H1 (cell line): ENCODE measurements at regions not wholly inside any gene's neighbourhood (a gene's known extent, or its start where the extent isn't known, plus 50 kb on each side); places are given as distances from the start of the nearest gene placed in this dataset.

Experiments used
- CTCF ChIA-PET: fragments of 300-600 bp; sonication (Branson Sonifier 250); formaldehyde crosslinking; loops from one replicate; lab custom pipeline; 2021; ENCODE audit not compliant: partially characterized antibody; lab: Charles Lee
- POLR2A ChIA-PET: fragments of 300-600 bp; sonication (Branson Sonifier 250); formaldehyde crosslinking; loops from one replicate; lab custom pipeline; 2021; ENCODE audit warnings: inconsistent platforms; ENCODE audit not compliant: partially characterized antibody; lab: Charles Lee
- DNase-seq, 2 experiments: peaks; one replicate each; pipeline versions ENCODE4 v3.0.0 to v3.0.0-alpha.2; 2010 to 2022; ENCODE audit warnings: low spot score in 2 of 2, low read depth in 1 of 2, mixed read lengths in 1 of 2
- FAIRE-seq: peaks from 2 replicates; lab custom pipeline; 2011; peaks lifted over from hg19 to GRCh38; lab: Jason Lieb, UNC
- H2AFZ ChIP-seq: 2 replicates; pipeline ENCODE4 v1.8.1; 2012; ENCODE audit warnings: low read length, inconsistent platforms
- H2AK5ac ChIP-seq: 2 replicates; pipeline ENCODE4 v1.6.1; 2013; ENCODE audit warnings: low read depth, low read length
- H2BK120ac ChIP-seq: replicated peaks from 2 replicates; pipeline ENCODE3; 2013; ENCODE audit warnings: low read depth, low read length, inconsistent platforms
- H2BK12ac ChIP-seq: 2 replicates; pipeline ENCODE4 v1.6.1; 2013; ENCODE audit warnings: low read depth, low read length
- H2BK15ac ChIP-seq: 2 replicates; pipeline ENCODE4 v1.6.1; 2013; ENCODE audit warnings: low read length
- H2BK20ac ChIP-seq: 2 replicates; pipeline ENCODE4 v1.6.1; 2013; ENCODE audit warnings: low read length
- H2BK5ac ChIP-seq: 2 replicates; pipeline ENCODE4 v1.6.1; 2013; ENCODE audit warnings: low read depth, low read length
- H3K14ac ChIP-seq: 2 replicates; pipeline ENCODE4 v1.6.1; 2013; ENCODE audit warnings: inconsistent platforms; ENCODE audit not compliant: insufficient read length
- H3K18ac ChIP-seq: 2 replicates; pipeline ENCODE4 v1.6.1; 2013; ENCODE audit warnings: low read length; ENCODE audit errors: extremely low read depth
- H3K23ac ChIP-seq: 2 replicates; pipeline ENCODE4 v1.6.1; 2013; ENCODE audit warnings: inconsistent platforms; ENCODE audit not compliant: insufficient read length
- H3K23me2 ChIP-seq: 2 replicates; pipeline ENCODE4 v1.6.1; 2013; ENCODE audit warnings: low read depth, low read length
- H3K27ac ChIP-seq: 2 replicates; pipeline ENCODE4 v1.6.1; 2011; ENCODE audit warnings: low read depth, low read length, inconsistent platforms
- H3K27me3 ChIP-seq, 4 experiments: replicated peaks in 1 of 4; 1 replicate in 1 of 4; 2 replicates in 3 of 4; pipeline versions ENCODE4 v1.6.1 to v1.8.1; 2011 to 2013; ENCODE audit warnings: low read length in 3 of 4, mild to moderate bottlenecking in 3 of 4, inconsistent platforms in 2 of 4, mixed read lengths in 2 of 4, moderate library complexity in 1 of 4; ENCODE audit not compliant: control insufficient read depth in 3 of 4, insufficient read depth in 3 of 4; ENCODE audit errors: extremely low read depth in 1 of 4
- H3K36me3 ChIP-seq, 4 experiments: 2 replicates each; pipeline versions ENCODE4 v1.6.1 to v1.8.1; 2011 to 2013; ENCODE audit warnings: mild to moderate bottlenecking in 4 of 4, low read length in 3 of 4, moderate library complexity in 2 of 4, control low read depth in 1 of 4, inconsistent platforms in 1 of 4; ENCODE audit not compliant: insufficient read depth in 4 of 4, control insufficient read depth in 2 of 4
- H3K4ac ChIP-seq: replicated peaks from 2 replicates; pipeline ENCODE3; 2013; ENCODE audit warnings: low read length, low read depth, mixed read lengths, inconsistent platforms; ENCODE audit not compliant: insufficient read length
- H3K4me1 ChIP-seq, 4 experiments: replicated peaks in 1 of 4; 1 replicate in 1 of 4; 2 replicates in 3 of 4; pipeline versions ENCODE4 v1.6.1 to v1.8.1; 2011 to 2013; ENCODE audit warnings: low read length in 3 of 4, inconsistent platforms in 2 of 4, mixed read lengths in 1 of 4; ENCODE audit not compliant: insufficient read depth in 4 of 4, control insufficient read depth in 3 of 4
- H3K4me2 ChIP-seq, 2 experiments: 2 replicates each; pipeline versions ENCODE4 v1.6.1 to v1.8.1; 2011 to 2013; ENCODE audit warnings: low read depth in 2 of 2, low read length in 2 of 2, control low read depth in 1 of 2, inconsistent platforms in 1 of 2, mild to moderate bottlenecking in 1 of 2; ENCODE audit not compliant: insufficient read depth in 1 of 2
- H3K4me3 ChIP-seq, 4 experiments: fragments of 200-600, 300-600 bp in 1 of 4; sonication (generic), shearing (Covaris generic), sonication (Bioruptor Twin) in 1 of 4; 2 replicates each; pipeline versions ENCODE4 v1.5.1 to v1.8.1; 2011 to 2016; ENCODE audit warnings: low read length in 4 of 4, low read depth in 3 of 4, control low read depth in 2 of 4, inconsistent platforms in 2 of 4, mild to moderate bottlenecking in 2 of 4, mixed read lengths in 1 of 4, moderate library complexity in 1 of 4; ENCODE audit not compliant: insufficient read depth in 2 of 4; ENCODE audit errors: extremely low read depth in 1 of 4
- H3K56ac ChIP-seq: replicated peaks from 2 replicates; pipeline ENCODE3; 2013; ENCODE audit warnings: low read depth, mild to moderate bottlenecking, mixed read lengths, low read length, inconsistent platforms; ENCODE audit not compliant: insufficient read length
- H3K79me1 ChIP-seq: 2 replicates; pipeline ENCODE4 v1.6.1; 2013; ENCODE audit warnings: low read depth, low read length, control low read depth
- H3K79me2 ChIP-seq, 2 experiments: 2 replicates each; pipeline versions ENCODE4 v1.6.1 to v1.8.1; 2012 to 2013; ENCODE audit warnings: low read length in 2 of 2, mild to moderate bottlenecking in 2 of 2, inconsistent platforms in 1 of 2; ENCODE audit not compliant: insufficient read depth in 2 of 2, control insufficient read depth in 1 of 2
- H3K9ac ChIP-seq, 4 experiments: replicated peaks in 1 of 4; 1 replicate in 1 of 4; 2 replicates in 3 of 4; pipeline versions ENCODE4 v1.6.1 to v1.8.1; 2011 to 2013; ENCODE audit warnings: low read depth in 3 of 4, low read length in 3 of 4, control low read depth in 2 of 4, mild to moderate bottlenecking in 2 of 4, moderate library complexity in 2 of 4, inconsistent platforms in 1 of 4; ENCODE audit errors: extremely low read depth in 1 of 4
- H3K9me3 ChIP-seq, 2 experiments: 2 replicates each; pipeline versions ENCODE4 v1.6.1 to v1.8.1; 2012 to 2013; ENCODE audit warnings: mild to moderate bottlenecking in 2 of 2, moderate library complexity in 2 of 2, control low read depth in 1 of 2, inconsistent platforms in 1 of 2, low read depth in 1 of 2, low read length in 1 of 2, mixed read lengths in 1 of 2; ENCODE audit not compliant: insufficient read depth in 2 of 2
- H4K20me1 ChIP-seq, 2 experiments: replicated peaks in 1 of 2; 2 replicates each; pipeline versions ENCODE3 to v1.8.1; 2011 to 2013; ENCODE audit warnings: inconsistent platforms in 2 of 2, low read length in 2 of 2, mild to moderate bottlenecking in 1 of 2; ENCODE audit not compliant: insufficient read depth in 2 of 2, control insufficient read depth in 1 of 2
- H4K5ac ChIP-seq: 2 replicates; pipeline ENCODE4 v1.6.1; 2013; ENCODE audit warnings: low read length, low read depth, mixed read lengths, inconsistent platforms; ENCODE audit not compliant: insufficient read length
- H4K8ac ChIP-seq: 2 replicates; pipeline ENCODE4 v1.8.0; 2013; ENCODE audit warnings: mild to moderate bottlenecking, moderate library complexity, low read length, inconsistent platforms; ENCODE audit not compliant: insufficient read depth; ENCODE audit errors: extremely low read depth
- H4K91ac ChIP-seq: replicated peaks from 2 replicates; pipeline ENCODE3; 2013; ENCODE audit warnings: low read length, mixed read lengths, inconsistent platforms; ENCODE audit not compliant: insufficient read length
- ASH2L ChIP-seq: fragments of 200-600, 300-600 bp; sonication (generic); IDR thresholded peaks from one replicate; pipeline ENCODE4 v1.7.1; 2017; ENCODE audit warnings: low read length
- BCL11A ChIP-seq, 2 experiments: IDR thresholded peaks; one replicate each; pipeline ENCODE4 v1.6.1; 2011; ENCODE audit warnings: low read depth in 2 of 2, low read length in 2 of 2, mild to moderate bottlenecking in 2 of 2
- CHD2 ChIP-seq: IDR thresholded peaks from 2 replicates; pipeline ENCODE4 v1.6.1; 2012; ENCODE audit warnings: low read length, improper control_type of control experiment
- EP300 ChIP-seq, 2 experiments: IDR thresholded peaks; 1 replicate in 1 of 2; 2 replicates in 1 of 2; pipeline ENCODE4 v1.6.1; 2011 to 2012; ENCODE audit warnings: low read depth in 2 of 2, low read length in 2 of 2, mild to moderate bottlenecking in 2 of 2, borderline replicate concordance in 1 of 2, inconsistent platforms in 1 of 2, moderate library complexity in 1 of 2
- GABPA ChIP-seq: IDR thresholded peaks from 2 replicates; pipeline ENCODE4 v1.6.1; 2011; ENCODE audit warnings: mild to moderate bottlenecking, low read length, moderate library complexity, borderline replicate concordance; ENCODE audit not compliant: insufficient read depth
- GTF2F1 ChIP-seq: IDR thresholded peaks from 2 replicates; pipeline ENCODE4 v1.6.1; 2012; ENCODE audit warnings: low read depth, low read length, improper control_type of control experiment, borderline replicate concordance
- NRF1 ChIP-seq: IDR thresholded peaks from 2 replicates; pipeline ENCODE4 v1.6.1; 2011; ENCODE audit warnings: mild to moderate bottlenecking, low read depth, low read length, improper control_type of control experiment
- SP4 ChIP-seq: IDR thresholded peaks from 2 replicates; pipeline ENCODE4 v1.6.1; 2012; ENCODE audit warnings: low read length, inconsistent platforms
- SRF ChIP-seq: IDR thresholded peaks from 2 replicates; pipeline ENCODE4 v1.6.1; 2011; ENCODE audit warnings: mild to moderate bottlenecking, low read depth, low read length, moderate library complexity
- TBP ChIP-seq: IDR thresholded peaks from 2 replicates; pipeline ENCODE4 v1.6.1; 2011; ENCODE audit warnings: low read depth, low read length, improper control_type of control experiment
- WGBS, 2 experiments: shearing (Covaris generic) in 1 of 2; methylation state at CpG; one replicate each; pipeline versions ENCODE4 v1.1.6 to v1.1.7; 2013 to 2015; ENCODE audit warnings: low lambda C conversion rate in 2 of 2, mixed read lengths in 2 of 2, inconsistent platforms in 1 of 2, low coverage in 1 of 2, missing lambda C conversion rate in 1 of 2; ENCODE audit not compliant: insufficient replicate concordance in 2 of 2, insufficient coverage in 1 of 2, insufficient read length in 1 of 2; ENCODE audit errors: extremely low coverage in 1 of 2, missing lambda C conversion rate in 1 of 2; 5-methylcytosine and 5-hydroxymethylcytosine counted together
- TF ChIP-seq, protein P1 (sequence below): IDR thresholded peaks from 2 replicates; pipeline ENCODE4 v1.6.1; 2012; ENCODE audit warnings: inconsistent platforms

DNA sequence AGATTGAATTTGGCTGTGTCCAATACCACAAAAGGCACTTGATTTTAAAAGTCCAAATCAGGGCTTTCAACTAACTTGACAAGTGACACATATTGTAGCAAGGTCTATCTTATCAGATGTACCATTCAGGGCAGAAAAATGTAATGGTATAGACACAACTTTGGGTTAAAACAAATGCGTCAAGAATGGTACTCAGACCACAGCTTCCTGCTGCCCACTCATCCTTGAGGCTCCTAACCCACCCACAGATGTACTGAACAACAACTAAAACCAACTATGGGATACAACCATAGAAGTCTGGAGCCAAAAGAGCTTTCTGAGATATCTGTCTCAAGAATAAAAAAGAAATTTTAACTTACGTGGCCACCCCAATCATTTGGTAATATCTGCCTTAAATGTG lies 105.2 kb downstream of the RBM43 start:
- no peak overlapping the region for H4K91ac ChIP-seq
- ChIA-PET CTCF (interaction anchor here (1.0 to 1.4 kb wide), 4 partner anchors 30 to 125 kb away, joined by 3 read pairs; no protein-coding TSS in a partner anchor), POLR2A (no interaction called here)
- no peak overlapping the region for H3K18ac ChIP-seq
- H2AK5ac ChIP-seq, result no peak overlapping the region
- no peak overlapping the region for H2AFZ ChIP-seq
- H3K4me3 ChIP-seq, result no peak overlapping the region
- no peaks in the 10 kb centered on the region for H3K79me2 ChIP-seq
- no peaks in the 10 kb centered on the region for H3K9me3 ChIP-seq
- H4K20me1 ChIP-seq, result no peaks in the 10 kb centered on the region
- no peak overlapping the region for H3K4me2 ChIP-seq
- no peak overlapping the region for H3K23ac ChIP-seq
- H2BK12ac ChIP-seq, result no peak overlapping the region
- no peak for DNase-seq
- 92% methylated on average over 2 of the region's 2 CpGs; no CpG with 5 or more reads in 1 of the 2 experiments for WGBS, 2 experiments
- no peak overlapping the region for H2BK15ac ChIP-seq
- no peak overlapping the region for H3K14ac ChIP-seq
- no peak overlapping the region for H3K4ac ChIP-seq
- H2BK20ac ChIP-seq, result no peak overlapping the region
- no peaks in the 10 kb centered on the region for H3K23me2 ChIP-seq
- no peaks in the 10 kb centered on the region for H3K36me3 ChIP-seq
- no peak overlapping the region for H4K8ac ChIP-seq
- FAIRE-seq, result no peak
- no peaks in the 10 kb centered on the region for H3K27me3 ChIP-seq
- no peaks in the 10 kb centered on the region for H3K79me1 ChIP-seq
- H4K5ac ChIP-seq, result no peak overlapping the region
- no peak overlapping the region for H3K9ac ChIP-seq
- peaks cover 0 to 5% (median 3%) of the 10 kb centered on the region in 4 experiments; a peak in 3 of 7 replicates for H3K4me1 ChIP-seq
- TF ChIP-seq GTF2F1 (no peak), SRF (no peak), BCL11A (IDR thresholded peaks at IDR 0.05; ENCODE audit: low read depth in 2 of 2, low read length in 2 of 2) (no peak), ASH2L (no peak), CHD2 (no peak), SP4 (no peak), NRF1 (no peak), EP300 (IDR thresholded peaks at IDR 0.05; ENCODE audit: borderline replicate concordance in 1 of 2, low read depth in 2 of 2, low read length in 2 of 2) (no peak), GABPA (no peak), TBP (no peak)
- TF ChIP-seq, protein P1, sequence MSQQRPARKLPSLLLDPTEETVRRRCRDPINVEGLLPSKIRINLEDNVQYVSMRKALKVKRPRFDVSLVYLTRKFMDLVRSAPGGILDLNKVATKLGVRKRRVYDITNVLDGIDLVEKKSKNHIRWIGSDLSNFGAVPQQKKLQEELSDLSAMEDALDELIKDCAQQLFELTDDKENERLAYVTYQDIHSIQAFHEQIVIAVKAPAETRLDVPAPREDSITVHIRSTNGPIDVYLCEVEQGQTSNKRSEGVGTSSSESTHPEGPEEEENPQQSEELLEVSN, result no peak
- no peak overlapping the region for H3K27ac ChIP-seq
- H3K56ac ChIP-seq, result no peak overlapping the region
- H2BK5ac ChIP-seq, result no peak overlapping the region
- H2BK120ac ChIP-seq, result no peak overlapping the region
